HG03025 (cell line): ENCODE measurements at regions not wholly inside any gene's neighbourhood (a gene's known extent, or its start where the extent isn't known, plus 50 kb on each side); places are given as distances from the start of the nearest gene placed in this dataset.

Experiments
- ATAC-seq: cut with Tn5 transposase; IDR thresholded peaks from one replicate; pipeline ENCODE4 v1.9.1; 2021; ENCODE audit warnings: mild to moderate bottlenecking, moderate library complexity; ENCODE audit not compliant: unreplicated experiment, low FRiP score

- ATAC-seq = no peak
Measured at GRCh38 chr1:88070956-88071355, 613.1 kb upstream of the PKN2 start.

DNA sequence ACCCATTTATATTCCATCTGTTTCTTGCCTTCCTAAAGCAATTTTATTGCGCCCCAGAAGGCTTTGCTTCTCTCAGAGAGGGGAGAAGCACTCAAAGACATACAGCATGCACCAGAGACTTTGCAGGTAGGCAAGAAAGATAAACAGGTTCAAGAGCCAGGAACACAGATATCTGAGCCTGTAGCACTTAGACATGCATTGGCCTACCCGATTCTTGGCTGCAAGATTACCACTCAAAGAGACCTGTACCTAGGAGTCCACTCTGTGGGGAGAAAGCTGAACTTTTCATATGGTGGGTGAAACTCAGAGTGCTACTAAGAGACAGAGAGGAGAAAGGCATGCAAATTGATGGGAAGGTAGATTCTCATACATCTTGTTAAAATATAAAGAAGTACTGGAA is 609.4 kb upstream of the PKN2 start:
- ATAC-seq = no peak

DNA sequence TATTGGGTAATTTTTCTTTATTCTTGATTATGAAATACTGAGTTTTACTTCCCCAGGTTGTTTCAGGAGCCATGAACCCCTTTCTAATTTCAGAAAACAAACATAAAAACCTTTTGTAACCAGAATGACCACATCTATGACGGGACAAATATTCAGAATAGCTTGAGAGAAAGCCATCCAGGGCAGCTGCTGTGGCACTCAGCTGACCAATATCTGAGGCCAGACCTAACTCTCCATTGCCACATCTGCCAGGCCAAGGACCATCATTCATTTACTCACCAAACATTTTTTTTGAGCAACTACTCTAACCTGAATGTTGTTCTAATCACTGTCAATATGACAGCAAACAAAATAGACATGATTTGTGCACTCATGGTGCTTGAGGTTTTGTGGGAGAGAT is 608.3 kb upstream of the PKN2 start:
- no peak for ATAC-seq

GRCh38 chr1:88079036-88079435 is 605.0 kb upstream of the PKN2 start:
- no peak for ATAC-seq

DNA sequence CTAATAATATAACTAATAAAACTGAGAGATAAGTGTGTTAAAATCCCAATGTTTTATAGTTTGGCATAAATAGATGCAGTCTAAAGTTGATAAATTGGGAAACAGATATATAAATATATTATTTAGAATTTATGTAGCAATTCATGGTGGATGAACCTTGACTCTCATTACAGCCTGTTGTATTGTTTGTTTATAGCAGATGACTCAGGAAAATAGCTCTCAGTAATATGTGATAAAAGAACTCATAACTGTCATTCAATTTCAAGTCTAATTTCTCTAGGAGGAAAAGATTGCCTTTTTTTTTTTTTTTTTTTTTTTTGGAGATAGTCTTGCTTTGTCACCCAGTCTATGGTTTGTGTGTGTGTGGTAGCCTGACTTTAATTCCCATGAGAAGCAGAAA is 603.2 kb upstream of the PKN2 start:
- ATAC-seq = no peak

DNA sequence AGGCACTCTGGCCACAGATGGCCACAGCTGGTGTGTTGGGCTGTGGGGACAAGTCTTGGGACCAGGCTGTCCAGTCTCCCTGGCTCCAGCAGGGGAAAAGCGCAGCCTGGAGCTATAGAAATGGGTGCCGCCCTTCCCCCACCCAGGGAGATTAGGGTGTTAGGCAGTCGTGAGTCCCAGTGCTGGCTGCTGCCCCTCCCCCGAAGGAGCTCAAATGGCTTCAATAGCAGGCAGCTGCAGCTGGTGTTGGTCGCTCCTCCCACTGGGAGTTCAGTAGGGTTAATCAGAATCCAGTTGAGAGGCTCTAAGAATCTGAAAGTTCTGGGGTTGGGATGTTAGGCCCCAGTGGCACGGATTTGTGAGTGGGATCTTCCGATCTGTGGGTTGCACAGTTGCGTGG is 595.6 kb upstream of the PKN2 start:
- ATAC-seq = no peak

DNA sequence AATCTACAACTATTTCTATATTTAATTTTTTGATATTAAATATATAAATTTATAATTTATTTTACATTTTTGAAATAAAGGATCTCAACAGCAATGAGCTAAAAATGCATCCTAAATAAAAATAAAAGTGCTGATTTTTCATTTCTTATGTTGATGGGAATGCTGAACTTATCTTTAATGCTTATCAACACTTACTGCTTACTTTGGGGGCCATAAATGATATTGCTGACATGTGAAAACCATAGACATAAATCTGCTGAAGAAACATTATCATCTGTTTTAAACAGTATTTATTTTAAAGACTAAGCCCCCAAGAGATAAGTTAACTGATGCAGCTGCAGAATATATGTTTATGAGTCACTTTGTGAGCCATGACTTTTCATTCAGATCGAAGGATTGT is 594.1 kb upstream of the PKN2 start:
- ATAC-seq = no peak

- ATAC-seq = no peak
Measured at GRCh38 chr1:88098881-88099280, 585.2 kb upstream of the PKN2 start.

- no peak for ATAC-seq
Measured at GRCh38 chr1:88101041-88101440, 583.0 kb upstream of the PKN2 start.

DNA sequence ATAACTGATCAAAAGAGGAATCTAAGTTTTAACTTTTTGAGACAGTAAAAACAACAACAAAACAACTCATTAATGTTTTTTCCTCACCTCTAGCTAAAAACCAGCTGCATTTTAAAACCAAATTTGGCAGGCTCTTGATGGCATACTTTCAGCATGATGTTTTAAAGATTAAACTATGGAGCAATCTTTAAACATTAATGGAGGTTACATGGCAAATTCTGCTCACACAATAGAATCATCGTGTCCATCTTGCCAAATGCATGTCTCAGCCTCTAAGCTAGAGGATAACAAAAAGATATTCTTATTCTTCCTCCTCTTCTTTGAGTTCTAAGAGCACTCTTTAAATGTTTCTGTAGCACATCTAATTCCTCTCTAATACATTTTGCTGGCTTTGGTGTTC is 579.8 kb upstream of the PKN2 start:
- no peak for ATAC-seq

DNA sequence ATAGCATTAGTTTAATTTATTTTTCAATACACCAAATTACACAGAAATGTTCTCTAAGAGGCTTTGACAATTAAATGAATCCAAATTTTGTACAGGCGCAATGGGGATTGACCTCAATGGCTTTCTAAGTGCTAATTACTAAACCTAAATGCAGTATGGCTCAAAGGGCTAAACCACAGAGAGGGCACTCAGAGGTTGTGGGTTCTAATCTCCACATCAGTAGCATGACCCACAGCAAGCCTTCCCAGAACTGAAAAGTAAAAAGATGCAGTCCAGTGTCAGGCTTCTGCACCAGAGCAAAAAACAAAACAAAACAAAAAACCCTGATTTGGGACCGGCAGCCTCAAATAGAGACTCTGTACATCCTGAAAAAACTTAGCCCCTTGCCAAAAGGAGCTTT is 579.2 kb upstream of the PKN2 start:
- no peak for ATAC-seq

- no peak for ATAC-seq
Measured at GRCh38 chr1:88111816-88112215, 572.3 kb upstream of the PKN2 start.

GRCh38 chr1:88117597-88117996 is 566.5 kb upstream of the PKN2 start:
- ATAC-seq = no peak

- no peak for ATAC-seq
Measured at GRCh38 chr1:88118176-88118845, 565.8 kb upstream of the PKN2 start.

DNA sequence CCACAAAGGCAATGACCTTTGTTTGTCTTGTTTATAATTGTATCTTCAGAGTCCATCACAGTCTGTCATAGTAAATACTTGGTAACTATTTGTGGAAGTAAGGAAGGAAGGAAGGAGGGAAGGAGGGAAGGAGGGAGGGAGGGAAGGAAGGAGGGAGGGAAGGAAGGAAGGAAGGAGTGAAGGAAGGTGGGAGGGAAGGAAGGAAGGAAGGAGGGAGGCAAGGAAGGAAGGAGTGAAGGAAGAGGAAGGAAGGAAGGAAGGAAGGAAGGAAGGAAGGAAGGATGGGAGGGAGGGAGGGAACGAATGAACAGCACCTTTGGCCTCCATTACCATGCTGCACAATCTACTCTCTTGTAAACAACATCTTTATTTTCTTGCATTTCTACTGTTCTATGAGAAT is 559.5 kb upstream of the PKN2 start:
- no peak for ATAC-seq

DNA sequence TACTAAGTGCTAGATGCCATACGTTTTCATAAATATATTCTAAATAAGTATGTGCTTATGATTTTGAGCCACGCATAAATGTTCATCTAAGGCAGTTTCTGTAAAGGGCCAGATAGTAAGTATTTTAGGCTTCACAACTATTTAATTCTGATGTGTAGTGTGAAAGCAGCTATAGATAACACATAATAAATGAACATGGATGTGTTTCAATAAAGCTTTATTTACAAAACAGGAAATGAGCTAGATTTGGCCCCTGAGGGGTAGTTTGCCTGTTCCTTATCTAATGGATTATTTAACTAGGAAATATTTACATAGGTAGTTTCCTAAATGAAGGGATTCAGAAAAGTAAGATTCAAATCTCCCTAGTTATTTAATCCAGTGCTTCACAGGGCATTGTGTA is 557.6 kb upstream of the PKN2 start:
- no peak for ATAC-seq

DNA sequence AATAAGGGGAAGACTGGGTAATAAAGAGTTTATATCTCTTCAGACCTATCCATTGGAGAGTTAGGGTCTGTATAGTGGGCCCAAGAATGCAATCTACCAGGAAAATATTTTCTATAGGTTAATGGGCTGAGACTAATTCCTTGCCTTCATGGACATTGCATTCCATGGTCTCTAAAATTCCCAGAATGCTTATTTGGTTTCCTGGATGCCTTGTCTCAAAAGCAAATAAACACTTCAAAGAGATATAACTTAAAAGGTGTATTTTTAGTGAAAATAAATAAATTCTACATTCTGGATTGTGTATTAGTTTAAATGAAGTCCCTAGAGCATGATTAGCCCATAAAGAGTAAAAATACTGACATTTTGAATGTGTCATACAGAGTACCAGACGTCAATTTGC is 550.1 kb upstream of the PKN2 start:
- no peak for ATAC-seq

DNA sequence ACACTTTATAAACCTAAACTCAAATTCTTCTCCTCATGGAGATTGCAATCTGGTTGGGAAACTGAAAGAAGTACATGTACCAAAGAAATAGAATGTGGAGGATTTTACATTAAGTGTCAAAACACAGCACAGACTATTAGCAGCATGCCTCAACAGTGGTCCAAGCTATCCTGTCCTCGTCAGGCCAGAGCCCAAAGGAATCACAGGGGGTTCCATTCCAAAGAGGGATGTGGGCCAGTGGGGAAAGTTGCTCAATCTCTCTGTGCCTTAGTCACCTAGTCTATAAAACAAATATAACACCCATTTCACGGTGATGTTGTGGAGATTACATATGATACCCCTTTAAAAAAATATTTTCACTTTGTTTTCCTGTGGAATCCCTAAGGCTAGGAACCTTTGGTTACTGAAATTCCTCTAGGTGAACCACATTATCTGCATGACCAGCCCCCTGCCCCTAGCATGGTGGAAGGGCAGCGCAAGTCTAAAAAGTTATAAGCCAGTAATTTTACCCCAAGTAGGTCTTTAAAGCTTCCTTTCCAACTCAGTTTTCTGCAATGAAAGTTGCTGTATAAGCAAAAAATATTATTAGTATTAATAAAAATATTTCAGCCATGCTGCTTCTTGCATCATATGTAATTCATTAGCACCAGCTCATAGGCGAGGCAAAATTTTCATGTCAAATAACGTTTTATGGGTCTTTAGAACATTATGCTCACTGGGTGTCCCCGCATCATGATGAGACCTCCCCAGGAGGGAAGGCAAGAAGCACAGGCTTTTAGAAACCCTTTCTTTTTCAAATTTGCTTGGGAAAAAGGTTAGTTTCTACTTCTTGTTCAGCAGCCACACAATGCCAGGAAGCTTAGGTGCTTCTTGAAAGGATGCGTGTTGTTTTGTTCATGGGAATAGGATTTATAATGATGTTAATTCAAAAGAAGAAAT is 548.8 kb upstream of the PKN2 start:
- no peak for ATAC-seq

DNA sequence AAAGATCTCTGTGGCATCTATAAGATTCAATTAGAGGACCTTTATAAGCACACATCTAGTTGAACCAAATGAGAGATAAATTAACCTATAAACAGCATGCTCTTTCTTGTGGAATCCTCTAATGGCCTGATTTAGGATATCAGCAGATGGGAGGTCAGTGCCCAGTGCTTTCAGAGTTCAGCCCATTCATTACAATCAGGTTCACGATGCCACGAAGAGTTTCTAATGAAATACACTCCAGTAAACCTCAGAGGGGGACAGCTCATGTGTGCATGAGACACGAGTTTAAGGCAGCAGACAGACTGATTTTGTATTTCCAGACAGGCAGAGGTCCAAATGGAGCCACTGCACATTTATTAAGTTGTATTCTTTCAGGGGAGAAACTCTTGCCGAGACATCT is 544.4 kb upstream of the PKN2 start:
- ATAC-seq = no peak

DNA sequence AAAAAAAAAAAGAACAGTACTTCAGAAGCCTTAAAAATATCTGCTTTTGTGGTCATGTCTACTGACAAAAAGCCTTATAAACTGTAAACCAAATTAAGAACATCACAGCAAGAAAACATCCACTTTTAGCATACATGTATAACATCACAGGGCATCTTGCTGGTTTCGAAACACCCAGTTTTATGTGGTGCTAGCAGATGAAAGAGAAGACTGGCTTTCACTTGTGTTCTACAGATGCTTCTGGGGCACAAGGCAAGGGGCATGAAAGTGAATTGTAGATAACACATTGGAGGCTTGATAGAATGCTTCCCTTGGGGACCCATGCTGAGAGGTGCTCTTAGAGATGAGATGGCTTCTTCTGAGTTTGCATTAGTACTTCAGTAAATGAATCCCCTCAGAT is 543.7 kb upstream of the PKN2 start:
- ATAC-seq = no peak

DNA sequence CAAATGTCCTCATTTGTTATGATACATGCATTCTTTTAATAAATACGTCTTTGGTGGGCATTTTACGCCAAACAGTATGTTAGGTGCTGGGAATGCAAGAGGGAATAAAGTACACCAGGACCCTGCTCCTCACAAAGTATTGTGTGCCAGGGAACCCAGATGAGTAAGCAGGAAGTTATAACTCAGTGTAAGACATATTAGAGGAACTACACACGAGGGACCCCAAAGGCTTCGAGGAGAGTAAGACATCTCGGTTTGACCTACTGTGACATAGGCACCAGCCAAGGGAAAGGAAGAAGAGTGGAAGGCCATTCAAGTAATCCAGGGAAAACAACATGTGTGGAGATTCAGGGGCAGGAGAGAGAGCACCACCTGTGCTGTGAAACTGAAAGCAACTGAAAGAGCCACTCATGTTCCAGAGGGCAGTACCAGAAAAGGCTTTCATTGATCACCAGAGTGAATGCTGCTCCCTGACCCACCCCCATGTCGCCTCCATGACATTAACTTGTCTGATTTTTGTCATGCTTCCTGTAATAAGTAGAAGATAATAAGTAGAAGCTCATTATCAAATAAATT is 542.5 kb upstream of the PKN2 start:
- ATAC-seq = no peak

- ATAC-seq = no peak
Measured at GRCh38 chr1:88145752-88146151, 538.3 kb upstream of the PKN2 start.
